NCI-H82 treated with DMSO at 0.1 percent for 48 hours (cell line): ENCODE measurements at regions not wholly inside any gene's neighbourhood (a gene's known extent, or its start where the extent isn't known, plus 50 kb on each side); places are given as distances from the start of the nearest gene placed in this dataset.
"Not testable (repeated sequence)": the region's sequence is repeated elsewhere in the genome, so short reads cannot be mapped to it uniquely, and the experiment has no call there.

Experiments
- DNase-seq: peaks from one replicate; lab custom pipeline; 2025; ENCODE audit not compliant: unreplicated experiment; lab: John Stamatoyannopoulos, UW

DNA sequence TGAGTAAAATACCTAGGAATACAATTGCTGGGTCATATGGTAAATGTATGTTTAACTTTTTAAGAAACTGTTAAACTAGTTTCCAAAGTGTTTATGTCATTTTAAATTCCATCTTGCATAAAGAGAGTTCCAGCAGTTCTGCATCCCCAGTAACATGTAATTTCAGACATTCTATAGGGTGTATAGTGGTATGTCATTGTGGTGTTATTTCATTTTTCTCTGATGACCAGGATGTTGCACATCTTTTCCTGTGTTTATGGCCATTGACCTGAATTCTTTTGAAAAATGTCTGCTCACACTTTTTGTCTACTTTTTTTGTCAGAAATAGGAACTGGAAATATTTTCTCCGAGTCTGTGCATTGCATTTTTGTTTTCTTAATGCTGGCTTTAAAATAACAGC, 128.9 kb downstream of the TMEM200A start:
- no peak for DNase-seq

DNA sequence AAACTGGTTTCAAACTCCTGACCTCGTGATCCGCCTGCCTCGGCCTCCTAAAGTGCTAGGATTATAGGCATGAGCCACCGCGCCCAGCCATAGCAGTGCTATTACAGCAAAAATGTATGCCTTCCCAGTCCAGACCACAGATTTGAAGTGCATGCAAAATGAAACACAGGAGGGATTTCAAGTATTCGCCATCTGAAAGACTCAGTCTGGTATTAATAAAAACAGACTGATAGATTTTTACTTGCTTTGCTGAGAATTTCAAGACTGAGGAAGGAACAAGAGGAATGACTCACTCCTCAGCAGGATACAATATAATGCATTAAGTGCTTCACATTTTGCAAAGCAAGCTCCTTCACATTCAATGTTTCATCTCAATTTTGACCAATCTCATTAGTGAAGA, 134.9 kb downstream of the TMEM200A start:
- DNase-seq: no peak

DNA sequence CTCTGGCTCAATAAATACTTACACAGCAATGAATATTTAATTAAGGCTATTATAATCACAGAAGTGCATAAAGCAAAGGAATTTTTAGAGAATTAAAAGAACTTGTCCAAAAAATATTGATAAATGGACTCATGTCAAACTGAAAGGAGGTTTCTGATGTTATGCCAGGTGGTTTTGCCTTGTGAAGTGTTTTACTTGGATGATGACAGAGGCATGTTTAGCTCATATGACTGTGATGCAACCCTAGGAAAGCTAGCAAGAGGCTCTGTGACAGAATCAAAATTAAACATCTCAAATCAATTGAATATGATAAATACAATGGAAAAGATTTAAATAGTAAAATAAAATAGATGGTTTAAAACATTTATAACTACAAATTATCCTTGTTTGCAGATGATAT, 137.3 kb downstream of the TMEM200A start:
- no peak for DNase-seq

DNA sequence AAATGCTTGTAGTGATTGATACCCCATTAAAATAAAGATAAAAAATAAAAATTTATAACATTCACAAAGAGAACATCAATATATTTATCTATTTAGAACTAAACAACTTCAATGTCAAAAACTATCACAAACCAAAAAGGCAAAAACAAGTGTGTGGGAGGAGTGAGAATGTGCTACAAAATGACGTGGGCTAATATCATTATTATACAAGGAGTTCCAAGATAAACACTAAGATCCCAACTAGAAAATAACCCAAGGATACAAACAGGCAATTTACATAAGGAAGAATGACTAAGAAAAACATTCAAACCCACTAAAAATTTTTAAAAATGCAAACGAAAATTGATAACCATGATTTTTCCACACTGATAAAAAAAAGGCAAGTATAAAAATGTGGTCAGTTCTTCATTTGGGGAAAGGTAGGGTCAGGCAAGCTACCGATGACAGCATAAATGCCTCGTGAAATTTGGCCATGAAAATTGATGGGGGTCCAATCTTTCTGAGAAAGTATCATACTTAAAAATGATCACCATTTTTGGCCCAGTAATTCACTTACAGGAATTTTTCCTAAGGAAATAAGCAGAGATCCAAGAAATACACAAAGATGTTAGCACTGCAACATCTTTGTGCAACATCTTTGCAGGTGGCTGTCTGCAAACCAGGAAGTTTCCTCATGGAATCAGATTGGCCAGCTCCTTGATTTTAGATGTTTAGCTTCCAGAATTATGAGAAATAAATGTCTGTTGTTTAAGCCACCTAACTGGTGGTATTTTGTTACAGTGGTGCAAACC, 140.2 kb downstream of the TMEM200A start:
- DNase-seq: no peak

DNA sequence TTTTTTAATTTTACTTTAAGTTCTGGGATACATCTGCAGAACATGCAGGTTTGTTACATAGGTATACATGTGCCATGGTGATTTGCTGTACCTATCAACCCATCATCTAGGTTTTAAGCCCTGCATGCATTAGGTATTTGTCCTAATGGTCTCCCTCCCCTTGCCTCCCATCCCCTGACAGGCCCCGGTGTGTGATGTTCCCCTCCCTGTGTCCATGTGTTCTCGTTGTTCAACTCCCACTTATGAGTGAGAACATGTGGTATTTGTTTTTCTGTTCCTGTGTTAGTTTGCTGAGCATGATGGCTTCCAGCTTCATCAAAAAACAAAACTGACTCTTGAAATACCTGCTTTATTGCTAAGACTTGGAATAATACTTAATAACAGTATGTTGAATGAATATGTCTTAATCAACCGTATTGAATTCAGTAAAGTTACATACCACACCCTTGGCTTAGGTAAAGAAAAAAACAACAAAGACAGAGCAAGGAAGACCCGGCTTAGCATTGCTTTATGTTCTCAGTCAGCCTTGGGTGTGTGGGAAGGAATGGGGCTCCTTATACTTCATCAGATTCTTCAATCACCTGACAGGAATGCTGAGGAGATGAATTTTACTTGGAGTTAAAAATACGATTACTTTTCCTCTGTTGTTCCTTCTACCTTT, 141.3 kb downstream of the TMEM200A start:
- not testable (repeated sequence) for DNase-seq

DNA sequence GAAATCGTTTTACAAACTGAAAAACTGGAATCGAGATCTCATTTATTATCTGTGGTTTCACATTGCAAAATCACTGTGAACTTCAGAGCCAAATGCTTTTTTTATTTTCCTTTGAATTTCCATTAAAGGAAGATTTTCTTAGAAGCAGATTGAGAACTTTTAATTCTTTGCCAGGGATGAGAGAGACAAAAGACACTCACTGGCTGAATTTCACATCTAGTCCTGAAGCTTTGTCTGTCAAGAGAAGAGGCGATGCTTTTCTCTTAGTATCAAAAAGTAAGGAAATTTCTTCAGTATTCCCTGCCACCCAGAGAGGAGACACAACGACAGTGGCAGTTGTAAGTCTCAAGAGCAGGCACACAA, 141.8 kb downstream of the TMEM200A start:
- no peak for DNase-seq

DNA sequence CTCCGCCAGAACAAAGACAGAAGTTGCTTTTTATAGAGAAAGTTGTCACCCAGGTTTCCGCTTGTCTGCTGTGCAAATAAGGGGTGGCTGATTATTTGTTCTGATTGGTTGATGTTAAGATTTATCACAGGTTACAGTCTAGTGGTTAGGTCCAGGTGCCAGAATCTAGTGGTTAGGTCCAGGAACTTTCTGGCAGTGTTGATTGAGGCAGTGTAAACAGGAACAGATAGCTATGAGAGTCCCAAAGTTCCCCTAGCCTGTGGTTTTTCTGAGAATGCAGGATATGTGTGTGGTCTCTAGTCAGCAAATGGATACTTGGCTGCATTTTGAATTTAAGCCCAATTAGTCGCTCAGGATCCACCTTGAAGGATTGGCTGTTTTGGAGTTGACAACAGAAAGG, 148.0 kb downstream of the TMEM200A start:
- no peak for DNase-seq

DNA sequence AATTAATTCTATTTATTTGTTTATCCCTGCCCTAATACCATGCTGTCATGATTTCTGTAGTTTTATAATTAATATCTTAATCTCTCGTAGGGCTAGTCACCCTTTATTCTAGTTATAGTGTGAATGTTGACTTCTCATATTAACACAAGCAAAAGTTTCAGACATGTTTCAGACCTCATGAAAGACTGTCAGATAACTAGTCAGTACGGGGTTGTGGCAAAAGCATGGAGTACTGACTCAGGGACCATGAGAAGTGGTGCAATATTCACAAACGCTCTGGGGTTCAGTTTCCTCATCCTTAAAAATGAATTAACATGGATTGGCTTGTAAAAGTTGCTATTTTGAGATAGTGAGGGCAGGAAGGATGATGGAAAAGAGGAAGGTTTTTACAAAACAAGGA, 148.9 kb downstream of the TMEM200A start:
- no peak for DNase-seq

DNA sequence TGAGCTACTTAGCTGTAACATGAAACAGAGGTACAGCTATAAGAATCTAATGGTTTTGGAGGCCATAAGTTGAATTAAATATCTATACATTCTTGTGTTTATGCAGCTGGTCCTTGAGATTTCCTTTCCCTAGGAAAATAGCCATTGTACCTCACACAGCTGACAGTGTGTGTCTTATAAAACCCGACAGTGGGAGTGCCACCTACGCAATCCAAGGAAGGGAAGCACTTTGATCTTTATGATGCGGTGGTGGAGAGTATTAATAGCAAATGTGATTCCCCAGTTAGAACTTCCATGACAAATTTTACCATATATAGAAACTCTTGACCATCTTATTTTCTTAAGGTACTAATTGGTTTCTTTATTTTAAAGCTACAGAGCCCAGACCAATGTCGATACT, 149.5 kb downstream of the TMEM200A start:
- DNase-seq: no peak

DNA sequence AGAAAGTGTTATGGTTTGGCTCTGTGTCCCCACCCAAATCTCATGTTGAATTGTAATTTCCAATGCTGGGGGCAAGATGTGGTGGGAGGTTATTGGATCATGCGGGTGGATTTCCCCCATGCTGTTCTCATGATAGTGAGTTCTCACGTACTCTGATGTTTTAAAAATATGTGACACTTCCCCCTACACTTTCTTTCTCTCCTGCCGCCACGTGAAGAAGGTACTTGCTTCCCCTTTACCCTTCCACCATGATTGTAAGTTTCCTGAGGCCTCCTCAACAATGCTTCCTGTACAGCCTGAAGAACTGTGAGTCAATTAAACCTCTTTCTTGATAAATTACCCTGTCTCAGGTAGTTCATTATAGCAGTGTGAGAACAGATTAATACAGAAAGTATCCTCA, 150.8 kb downstream of the TMEM200A start:
- DNase-seq: no peak

DNA sequence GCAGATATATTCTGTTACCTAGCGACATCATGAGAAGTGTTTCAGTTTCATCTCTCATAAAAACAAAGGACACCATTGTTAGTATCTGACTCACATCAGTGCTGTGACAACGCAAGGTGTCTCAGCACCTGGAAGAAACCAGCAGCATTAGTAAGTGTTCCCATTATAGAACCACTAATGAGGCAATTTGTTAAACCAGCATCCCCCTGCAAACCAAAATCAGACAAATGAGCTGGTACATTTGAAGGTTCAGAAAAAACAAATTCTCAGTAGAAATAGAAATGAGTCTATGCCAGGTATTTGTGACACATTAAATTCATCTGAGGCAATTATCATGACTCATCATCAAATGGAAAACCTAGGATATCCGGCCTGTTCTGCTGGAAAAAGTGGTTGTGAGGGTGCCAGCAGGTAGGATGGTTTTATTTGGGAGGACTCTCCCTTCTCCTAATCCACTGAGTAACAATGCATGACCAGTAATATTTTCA, 151.7 kb downstream of the TMEM200A start:
- no peak for DNase-seq

DNA sequence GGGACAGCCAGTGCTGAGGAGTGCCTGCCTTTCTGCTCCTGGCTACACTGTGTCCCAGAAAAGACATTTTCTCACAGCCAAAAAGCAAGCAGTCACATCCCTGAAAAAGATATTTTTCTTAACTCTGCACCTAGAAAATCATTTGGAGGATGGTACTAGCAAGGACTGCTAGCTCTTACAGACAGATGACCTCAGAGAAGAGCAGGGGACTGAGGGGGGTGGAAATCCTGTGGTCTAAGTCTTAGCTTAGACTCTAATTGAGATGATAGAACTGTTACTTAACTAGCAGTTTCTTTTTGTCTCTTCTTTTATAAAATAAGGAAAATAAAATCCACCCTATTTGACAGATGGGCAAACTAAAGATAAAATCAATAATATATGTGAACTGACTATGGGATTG, 152.8 kb downstream of the TMEM200A start:
- DNase-seq: no peak

DNA sequence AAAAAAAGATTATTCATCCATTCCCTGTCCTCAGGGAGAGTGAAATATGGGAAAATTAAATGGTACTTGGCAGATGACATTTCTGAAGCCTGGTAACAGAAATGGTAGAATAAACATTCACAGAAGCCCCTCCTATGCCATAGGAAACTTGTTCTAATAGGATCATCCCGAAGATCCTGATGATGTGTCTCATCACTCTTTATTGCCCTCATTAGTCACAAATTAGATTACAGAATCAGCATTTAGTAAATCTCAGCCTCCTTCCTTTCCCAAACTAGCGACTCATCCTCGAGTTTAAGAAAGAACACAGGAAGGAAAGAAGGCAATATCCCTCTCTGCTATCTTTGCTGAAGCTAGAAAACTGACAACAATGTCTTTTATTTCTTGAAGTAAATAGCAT, 154.4 kb downstream of the TMEM200A start:
- peak; percentile 34 for DNase-seq

DNA sequence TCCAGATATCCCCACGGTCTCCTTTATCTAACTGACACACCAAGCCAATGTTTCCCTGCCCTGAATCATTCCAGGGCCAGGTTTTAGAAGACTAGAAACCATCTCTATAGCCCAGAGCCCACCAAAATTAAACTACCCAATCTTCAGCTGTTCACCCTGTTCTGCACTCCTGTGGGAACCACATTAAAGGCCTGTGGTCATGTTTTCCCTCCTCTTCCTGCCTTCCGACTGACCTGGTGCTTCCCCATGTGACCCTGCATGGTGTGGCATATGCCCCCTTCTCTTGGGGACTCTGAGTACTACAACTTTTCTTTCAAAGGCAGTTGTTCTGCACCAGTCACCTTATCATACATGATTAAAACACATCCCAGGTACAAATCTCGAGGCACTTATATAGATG, 155.0 kb downstream of the TMEM200A start:
- no peak for DNase-seq

DNA sequence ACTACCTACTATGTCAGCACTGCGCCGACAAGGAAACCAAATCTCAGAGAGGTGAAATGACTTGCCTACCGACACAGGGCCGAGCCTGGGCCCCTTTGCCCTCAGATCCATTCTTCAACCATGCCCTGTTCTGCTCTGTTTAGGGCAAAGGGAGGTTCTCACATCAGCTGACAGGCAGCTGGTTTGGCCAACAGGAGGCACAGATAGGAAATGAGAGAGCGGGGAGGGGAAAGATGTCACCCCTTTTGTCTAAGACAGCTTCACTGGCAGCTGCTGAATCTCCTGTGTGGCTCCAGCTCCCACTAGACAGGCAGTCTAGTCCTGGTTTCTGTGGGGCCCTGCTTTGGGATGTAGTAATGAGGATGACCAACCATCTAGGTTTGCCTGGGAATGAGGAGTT, 158.7 kb downstream of the TMEM200A start:
- DNase-seq: no peak

DNA sequence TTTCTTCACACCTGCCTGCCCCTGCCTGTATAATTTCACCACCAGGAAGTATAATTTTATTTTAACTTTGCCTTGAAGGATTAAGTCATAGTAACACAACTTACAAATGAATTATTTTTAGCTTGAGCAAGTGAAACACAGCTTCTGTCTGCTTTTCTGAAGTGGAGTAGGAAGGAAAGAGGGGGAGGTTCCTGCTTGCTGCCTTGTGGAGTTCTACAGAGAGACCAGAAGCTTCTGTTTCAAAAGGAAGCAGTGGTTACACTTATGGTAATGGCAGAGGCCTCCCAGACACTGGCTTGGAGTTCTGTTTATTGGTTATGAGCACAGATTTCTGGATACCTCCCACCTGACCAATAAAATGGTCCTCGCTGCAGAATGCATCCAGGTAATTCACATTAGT, 159.6 kb downstream of the TMEM200A start:
- no peak for DNase-seq

DNA sequence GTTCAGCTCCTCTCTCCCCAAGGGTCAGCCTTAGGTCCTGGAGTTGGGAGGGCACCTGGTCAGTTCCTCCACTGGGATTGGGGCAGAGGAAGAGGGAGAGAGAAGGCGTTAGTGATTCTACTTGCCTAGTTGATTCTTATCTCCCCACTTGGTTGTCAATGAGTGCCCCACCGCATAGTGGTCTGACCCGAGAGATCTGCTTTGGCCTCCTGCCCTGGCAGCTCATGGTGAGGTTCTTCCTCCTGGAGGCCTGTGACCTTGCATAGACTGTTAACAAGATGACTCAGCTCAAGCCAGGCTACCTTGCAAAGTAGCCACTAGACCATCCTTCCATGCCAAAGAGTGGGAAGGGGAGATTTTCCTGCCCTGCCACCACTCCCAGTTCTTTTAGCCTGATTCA, 160.6 kb downstream of the TMEM200A start:
- no peak for DNase-seq

DNA sequence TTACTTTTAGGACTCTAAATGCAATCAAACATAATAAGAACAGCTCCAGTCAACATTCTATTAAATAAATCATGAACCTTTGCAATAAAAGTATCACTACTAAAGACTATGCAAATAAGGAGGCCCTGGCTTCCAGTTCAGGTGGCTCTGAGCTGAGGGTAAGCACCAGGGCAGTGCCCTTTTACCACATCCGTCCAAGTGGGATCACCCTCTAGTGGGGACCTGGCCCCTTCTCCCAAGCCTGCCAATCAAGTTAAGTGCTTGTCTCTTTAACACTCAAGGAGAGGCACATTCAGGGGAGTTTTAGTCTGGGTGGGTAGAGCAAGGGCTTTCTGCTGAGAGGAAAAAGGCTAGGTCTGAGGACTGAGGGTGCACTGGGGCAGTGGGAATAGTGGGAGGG, 161.4 kb downstream of the TMEM200A start:
- DNase-seq: no peak

DNA sequence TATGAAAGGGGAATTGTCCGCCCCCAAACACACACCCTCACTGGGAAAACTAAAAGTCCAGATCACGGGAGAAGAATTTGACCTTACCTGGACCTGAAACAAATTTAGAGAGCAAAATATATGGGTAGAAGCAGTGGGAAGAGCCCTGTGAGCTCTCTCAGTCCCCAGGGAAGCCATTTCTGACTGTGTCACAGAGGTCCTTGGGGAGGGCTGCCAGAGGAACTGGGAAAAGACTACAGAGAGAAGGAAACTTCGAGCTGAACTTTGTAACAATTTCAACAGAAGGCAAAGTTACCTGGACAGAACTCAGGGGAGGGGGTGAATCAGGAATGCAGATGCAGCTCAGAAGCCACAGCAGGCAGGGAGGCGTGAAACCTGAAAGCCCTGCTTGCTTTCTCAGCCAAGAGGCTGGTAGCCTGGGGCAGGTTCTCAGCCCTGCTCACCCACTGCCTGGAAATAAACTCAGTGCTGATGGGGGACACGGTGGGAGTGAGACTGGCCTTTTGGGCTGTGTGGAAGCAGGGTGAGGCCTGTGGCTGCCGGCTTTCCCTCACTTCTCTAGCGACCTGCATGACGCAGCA, 163.8 kb downstream of the TMEM200A start:
- DNase-seq: no peak

DNA sequence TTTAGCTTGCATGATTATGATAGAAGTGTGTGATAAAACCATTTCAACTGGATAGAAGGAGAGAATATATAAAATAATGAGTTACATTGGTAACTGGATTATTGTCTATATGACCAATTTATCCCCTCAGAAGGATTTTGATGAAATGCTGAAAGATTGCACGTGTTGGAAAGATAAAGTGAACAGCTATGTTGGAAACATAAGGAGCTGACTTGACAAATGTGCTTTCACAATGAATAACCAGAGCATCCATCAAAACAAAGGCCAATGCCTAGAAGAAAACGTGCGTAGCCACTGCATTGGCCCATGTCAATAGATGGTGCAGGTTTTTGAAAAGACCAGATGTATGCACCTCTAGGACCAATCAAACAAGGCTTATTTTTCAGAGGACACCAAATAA, 168.8 kb downstream of the TMEM200A start:
- DNase-seq: no peak

DNA sequence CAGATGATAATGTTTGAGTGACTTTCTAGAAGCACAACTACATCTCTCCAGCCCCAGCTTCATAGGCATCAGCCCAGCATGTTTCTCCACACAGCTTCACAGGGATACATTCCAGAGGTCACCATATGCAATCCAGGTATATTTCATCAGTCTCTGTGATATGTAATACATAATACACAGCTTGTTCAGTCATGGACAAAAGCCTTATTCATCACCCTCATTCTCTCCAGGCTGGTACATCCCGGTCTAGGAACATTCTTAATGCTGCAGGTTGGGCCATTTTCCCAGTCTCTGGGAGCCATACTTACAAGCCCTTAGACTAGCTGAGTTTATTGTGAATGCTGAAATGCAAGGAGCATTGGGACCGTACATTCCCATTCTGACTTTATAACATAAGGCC, 169.4 kb downstream of the TMEM200A start:
- no peak for DNase-seq

DNA sequence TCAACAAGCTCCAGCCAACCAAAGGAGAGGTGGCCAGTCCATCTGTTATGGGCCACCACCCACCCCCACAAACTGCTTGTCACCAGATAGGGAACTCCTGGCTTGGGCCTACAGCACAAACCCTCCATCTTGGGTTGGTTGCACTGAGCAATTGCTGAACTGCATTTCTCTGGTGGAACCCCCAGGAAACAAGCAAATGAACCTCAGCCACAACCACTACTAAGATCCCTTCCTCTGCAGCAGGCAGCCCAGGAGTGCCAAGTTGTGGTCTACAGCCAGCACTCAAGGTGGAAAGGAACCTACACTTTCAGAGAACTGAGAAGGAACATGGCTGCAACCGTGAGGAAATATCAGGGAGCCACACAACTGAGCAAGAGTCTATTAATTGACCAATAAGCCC, 171.6 kb downstream of the TMEM200A start:
- no peak for DNase-seq
